Esophagus squamous epithelium (tissue), 4 donors: ENCODE measurements at regions not wholly inside any gene's neighbourhood (a gene's known extent, or its start where the extent isn't known, plus 50 kb on each side); places are given as distances from the start of the nearest gene placed in this dataset.

ENCODE experiments used
- CTCF ChIP-seq, 6 experiments: fragments of 450-650 bp in 4 of 6; fragments of 200-600 bp in 2 of 6; sonication (generic) in 2 of 6; IDR thresholded peaks; one replicate each; pipeline ENCODE4 v1.5.1; 2016 to 2019; ENCODE audit warnings: antibody characterized with exemption in 6 of 6, mild to moderate bottlenecking in 4 of 6, moderate library complexity in 4 of 6
- POLR2A ChIP-seq, 4 donors: fragments of 450-650 bp; IDR thresholded peaks; one replicate each; pipeline ENCODE4 v1.6.1; 2017; ENCODE audit warnings: antibody characterized with exemption in 4 of 4, mild to moderate bottlenecking in 4 of 4, moderate library complexity in 3 of 4

DNA sequence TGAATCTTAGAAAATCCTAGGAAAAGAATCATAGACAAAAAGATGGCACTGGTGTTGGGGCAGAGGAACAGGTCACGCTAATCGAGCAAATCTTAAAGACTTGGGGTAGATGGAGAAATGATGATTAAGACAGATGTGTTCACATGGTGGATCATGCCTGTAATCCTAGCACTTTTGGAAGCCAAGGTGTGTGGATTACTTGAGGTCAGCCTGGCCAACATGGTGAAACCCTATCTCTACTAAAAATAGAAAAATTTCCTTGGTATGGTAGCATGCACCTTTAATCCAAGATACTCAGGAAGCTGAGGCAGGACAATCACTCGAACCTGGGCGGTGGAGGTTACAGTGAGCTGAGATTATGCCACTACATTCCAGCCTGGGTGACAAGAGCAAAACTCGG lies 145.7 kb upstream of the HSFY2 start:
- TF ChIP-seq CTCF (IDR thresholded peaks at IDR 0.05): no peak
- no peak for TF ChIP-seq POLR2A (IDR thresholded peaks at IDR 0.05)
